A549 (cell line): ENCODE measurements at regions not wholly inside any gene's neighbourhood (a gene's known extent, or its start where the extent isn't known, plus 50 kb on each side); places are given as distances from the start of the nearest gene placed in this dataset.

ENCODE experiments used
- BHLHE40 ChIP-seq: IDR thresholded peaks from 2 replicates; pipeline ENCODE4 v1.6.1; 2012; ENCODE audit warnings: low read depth, low read length, inconsistent platforms
- CBX8 ChIP-seq: fragments of 200-600 bp; sonication (generic); IDR thresholded peaks from 2 replicates; pipeline ENCODE4 v1.6.1; 2016
- CHD2 ChIP-seq: fragments of 150-350 bp; IDR thresholded peaks from 2 replicates; pipeline ENCODE4 v1.6.1; 2014; ENCODE audit warnings: low read length; ENCODE audit not compliant: partially characterized antibody
- MAZ ChIP-seq: fragments of 150-350 bp; IDR thresholded peaks from 2 replicates; pipeline ENCODE4 v1.6.1; 2014; ENCODE audit warnings: antibody characterized with exemption, low read depth, low read length, borderline replicate concordance
- NPAS2 ChIP-seq: fragments of 250-450 bp; sonication (Bioruptor Pico); IDR thresholded peaks from 2 replicates; pipeline ENCODE4 v1.8.0; 2022; ENCODE audit warnings: mild to moderate bottlenecking, moderate library complexity, borderline replicate concordance
- POLR2A ChIP-seq: IDR thresholded peaks from 2 replicates; pipeline ENCODE4 v1.6.1; 2012; ENCODE audit warnings: mild to moderate bottlenecking, low read length
- POLR2AphosphoS2 ChIP-seq: conservative IDR thresholded peaks from 2 replicates; pipeline ENCODE4 v1.6.1; 2012; ENCODE audit warnings: low read length, improper control_type of control experiment, inconsistent platforms
- REST ChIP-seq: fragments of 200-600 bp; sonication (generic); IDR thresholded peaks from 2 replicates; pipeline ENCODE4 v1.6.1; 2016; ENCODE audit warnings: antibody characterized with exemption, mild to moderate bottlenecking, moderate library complexity
- RNF2 ChIP-seq: fragments of 200-600 bp; sonication (generic); IDR thresholded peaks from 2 replicates; pipeline ENCODE4 v1.6.1; 2016; ENCODE audit warnings: low read depth, mild to moderate bottlenecking, antibody characterized with exemption, moderate library complexity, borderline replicate concordance
- SREBF2 ChIP-seq: fragments of 450-650 bp; IDR thresholded peaks from 2 replicates; pipeline ENCODE4 v1.6.1; 2014; ENCODE audit warnings: mild to moderate bottlenecking, moderate library complexity
- TP53 ChIP-seq: fragments of 250-450 bp; sonication (Bioruptor Pico); IDR thresholded peaks from 2 replicates; pipeline ENCODE4 v1.5.0; 2021; ENCODE audit warnings: mild to moderate bottlenecking, moderate library complexity
- USF2 ChIP-seq: fragments of 450-650 bp; IDR thresholded peaks from 2 replicates; pipeline ENCODE4 v1.6.1; 2014; ENCODE audit warnings: antibody characterized with exemption
- TF ChIP-seq, protein P1 (sequence below): fragments of >200 bp; sonication (Bioruptor Twin); formaldehyde crosslinking; IDR thresholded peaks from 3 replicates; pipeline ENCODE4 v1.5.1; 2016
- TF ChIP-seq, protein P2 (sequence below): fragments of 150-350 bp; IDR thresholded peaks from 2 replicates; pipeline ENCODE4 v1.6.1; 2014; ENCODE audit warnings: low read depth, mild to moderate bottlenecking, low read length

DNA sequence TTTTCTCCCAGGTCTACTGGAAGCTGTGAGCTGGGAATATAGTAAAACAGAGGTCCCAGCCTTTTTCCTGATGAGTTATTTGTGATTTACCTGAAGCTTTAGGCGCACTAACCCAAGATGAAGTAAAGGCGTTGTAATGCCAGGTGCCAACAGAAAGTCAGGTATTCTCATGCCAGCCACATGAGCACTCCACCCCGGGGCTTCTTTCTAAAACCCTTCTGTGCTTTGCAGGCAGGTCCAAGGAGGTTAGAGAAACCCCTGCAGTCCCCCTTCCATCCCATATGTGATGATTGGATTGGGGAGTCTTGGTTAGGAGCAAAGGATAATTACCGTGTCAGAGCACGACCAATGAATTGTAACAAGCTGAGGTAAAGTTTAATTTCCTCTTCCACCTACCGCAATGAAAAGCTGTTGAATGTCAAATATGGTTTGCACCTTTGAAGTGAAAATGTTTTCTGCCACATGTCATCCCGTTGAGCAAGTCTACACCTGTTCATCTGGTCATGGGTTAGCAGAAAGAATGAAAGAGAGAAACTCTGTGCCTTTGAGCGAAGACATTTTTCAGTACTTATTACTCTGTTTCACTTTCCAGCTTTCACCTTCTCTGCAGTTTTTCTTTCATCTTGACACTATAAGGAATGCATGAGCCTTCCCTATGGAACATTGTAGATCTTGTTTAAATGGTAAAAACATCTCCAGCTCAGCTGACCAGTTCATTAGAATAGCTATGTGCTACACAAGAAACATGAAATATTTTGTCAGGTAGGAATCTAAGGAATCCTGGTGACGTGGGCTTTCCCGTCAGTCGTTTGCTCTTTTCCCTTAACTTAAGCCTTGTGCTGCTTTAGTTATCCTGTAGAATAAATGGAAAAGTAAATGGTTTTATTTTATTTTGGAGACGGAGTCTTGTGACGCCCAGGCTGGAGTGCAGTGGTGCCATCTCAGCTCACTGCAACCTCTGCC is 204.6 kb upstream of the IL12A start:
- no peak for TF ChIP-seq CBX8
- TF ChIP-seq, protein P1, sequence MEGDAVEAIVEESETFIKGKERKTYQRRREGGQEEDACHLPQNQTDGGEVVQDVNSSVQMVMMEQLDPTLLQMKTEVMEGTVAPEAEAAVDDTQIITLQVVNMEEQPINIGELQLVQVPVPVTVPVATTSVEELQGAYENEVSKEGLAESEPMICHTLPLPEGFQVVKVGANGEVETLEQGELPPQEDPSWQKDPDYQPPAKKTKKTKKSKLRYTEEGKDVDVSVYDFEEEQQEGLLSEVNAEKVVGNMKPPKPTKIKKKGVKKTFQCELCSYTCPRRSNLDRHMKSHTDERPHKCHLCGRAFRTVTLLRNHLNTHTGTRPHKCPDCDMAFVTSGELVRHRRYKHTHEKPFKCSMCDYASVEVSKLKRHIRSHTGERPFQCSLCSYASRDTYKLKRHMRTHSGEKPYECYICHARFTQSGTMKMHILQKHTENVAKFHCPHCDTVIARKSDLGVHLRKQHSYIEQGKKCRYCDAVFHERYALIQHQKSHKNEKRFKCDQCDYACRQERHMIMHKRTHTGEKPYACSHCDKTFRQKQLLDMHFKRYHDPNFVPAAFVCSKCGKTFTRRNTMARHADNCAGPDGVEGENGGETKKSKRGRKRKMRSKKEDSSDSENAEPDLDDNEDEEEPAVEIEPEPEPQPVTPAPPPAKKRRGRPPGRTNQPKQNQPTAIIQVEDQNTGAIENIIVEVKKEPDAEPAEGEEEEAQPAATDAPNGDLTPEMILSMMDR, result no peak
- no peak for TF ChIP-seq MAZ
- no peak for TF ChIP-seq POLR2A
- no peak for TF ChIP-seq USF2
- TF ChIP-seq SREBF2, result no peak
- no peak for TF ChIP-seq TP53 (CRISPR knock-in tag)
- TF ChIP-seq, protein P2, sequence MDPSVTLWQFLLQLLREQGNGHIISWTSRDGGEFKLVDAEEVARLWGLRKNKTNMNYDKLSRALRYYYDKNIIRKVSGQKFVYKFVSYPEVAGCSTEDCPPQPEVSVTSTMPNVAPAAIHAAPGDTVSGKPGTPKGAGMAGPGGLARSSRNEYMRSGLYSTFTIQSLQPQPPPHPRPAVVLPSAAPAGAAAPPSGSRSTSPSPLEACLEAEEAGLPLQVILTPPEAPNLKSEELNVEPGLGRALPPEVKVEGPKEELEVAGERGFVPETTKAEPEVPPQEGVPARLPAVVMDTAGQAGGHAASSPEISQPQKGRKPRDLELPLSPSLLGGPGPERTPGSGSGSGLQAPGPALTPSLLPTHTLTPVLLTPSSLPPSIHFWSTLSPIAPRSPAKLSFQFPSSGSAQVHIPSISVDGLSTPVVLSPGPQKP, result no peak
- no peak for TF ChIP-seq CHD2
- no peak for TF ChIP-seq NPAS2 (CRISPR knock-in tag)
- TF ChIP-seq REST, result no peak
- TF ChIP-seq POLR2AphosphoS2, result no peak
- TF ChIP-seq BHLHE40, result no peak
- TF ChIP-seq RNF2, result no peak
